ENCODE measurements at regions not wholly inside any gene's neighbourhood (a gene's known extent, or its start where the extent isn't known, plus 50 kb on each side); places are given as distances from the start of the nearest gene placed in this dataset.
A peak's percentile ranks its signal among the peaks of the same experiment; 100 is the strongest.

GRCh38 chr4:139611391-139611790 is 54.2 kb upstream of the MGST2 start:
- no peak for DNase-seq

DNA sequence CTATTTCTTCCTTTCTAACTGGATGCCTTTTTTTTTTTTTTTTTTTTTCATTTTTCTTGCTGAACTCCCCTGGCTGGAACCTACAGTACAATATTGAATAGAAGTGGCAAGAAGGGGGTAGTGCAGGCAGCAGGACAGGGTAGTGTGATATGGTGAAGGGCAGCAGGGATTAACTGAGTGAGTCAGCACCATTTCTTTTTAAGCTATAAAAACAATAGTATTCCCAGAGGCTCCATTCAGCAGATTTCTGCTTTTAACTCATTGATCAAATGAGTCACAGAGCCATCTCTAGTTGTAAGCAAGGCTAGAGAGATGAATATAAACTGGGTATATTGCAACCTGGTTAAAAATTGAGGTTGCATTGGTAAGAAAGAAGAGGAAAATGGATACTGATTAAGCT is 53.6 kb upstream of the SETD7 start:
- no peak for DNase-seq

DNA sequence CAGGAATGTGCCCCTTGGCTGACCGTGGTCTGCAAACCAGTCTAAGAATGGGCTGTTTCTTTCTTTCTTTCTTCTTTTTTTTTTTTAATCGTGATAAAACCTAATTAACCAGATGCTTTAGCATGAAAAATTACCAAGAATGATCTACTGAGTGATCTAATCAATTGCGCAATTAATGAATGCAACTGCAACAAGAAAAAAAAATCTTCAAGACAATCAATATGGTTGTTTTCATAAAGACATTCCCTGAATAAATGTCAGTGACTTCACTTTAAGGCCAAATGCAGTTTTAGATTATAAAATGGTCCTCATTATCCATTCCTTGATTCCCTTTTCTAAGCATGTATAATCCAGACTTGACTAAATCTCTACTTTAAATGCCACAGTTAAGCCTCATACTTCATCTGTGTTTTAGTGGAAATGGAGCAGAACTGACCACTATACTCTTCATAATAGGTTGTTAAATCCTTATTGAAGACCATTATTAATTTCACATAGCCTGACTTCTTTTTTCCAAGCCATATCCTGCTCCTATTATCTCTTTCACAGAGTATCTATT is 51.6 kb upstream of the SETD7 start:
- no peak for DNase-seq

GRCh38 chr4:139606579-139607501 is 50.8 kb upstream of the SETD7 start:
- peak; percentile 20 for DNase-seq

GRCh38 chr4:139606103-139606502 is 50.1 kb upstream of the SETD7 start:
- DNase-seq = no peak

Data from kidney glomerular epithelial cell (primary cell).